Activated CD8-positive, alpha-beta T cell treated with anti-CD3 and anti-CD28 coated beads for 36 hours (primary cell): ENCODE measurements at regions not wholly inside any gene's neighbourhood (a gene's known extent, or its start where the extent isn't known, plus 50 kb on each side); places are given as distances from the start of the nearest gene placed in this dataset.

Source experiments
- ATAC-seq: fragments of 200-7000 bp; cut with Tn5 transposase; one replicate; pipeline ENCODE4 v1.10.0; 2021; ENCODE audit warnings: mild to moderate bottlenecking, moderate library complexity
- CTCF ChIA-PET: fragments of 350-600 bp; sonication (Branson Sonifier 250); formaldehyde crosslinking; loops from one replicate; lab custom pipeline; 2021; ENCODE audit warnings: antibody characterized with exemption; lab: Charles Lee
- POLR2A ChIA-PET: fragments of 350-600 bp; sonication (Branson Sonifier 250); formaldehyde crosslinking; loops from one replicate; lab custom pipeline; 2021; ENCODE audit warnings: antibody characterized with exemption; lab: Charles Lee
- DNase-seq: peaks from one replicate; pipeline ENCODE4 v3.0.0-alpha.2; 2020
- H3K27ac Mint-ChIP-seq: one replicate; pipeline ENCODE4 v1.8.0; 2021; ENCODE audit warnings: mild to moderate bottlenecking, mixed read lengths
- H3K27me3 Mint-ChIP-seq: one replicate; pipeline ENCODE4 v1.8.0; 2021; ENCODE audit warnings: mixed read lengths
- H3K36me3 Mint-ChIP-seq: one replicate; pipeline ENCODE4 v1.8.0; 2021; ENCODE audit warnings: low read depth, mixed read lengths
- H3K4me1 Mint-ChIP-seq: one replicate; pipeline ENCODE4 v1.8.0; 2021; ENCODE audit warnings: low read depth, mixed read lengths
- H3K4me3 Mint-ChIP-seq: one replicate; pipeline ENCODE4 v1.8.0; 2021; ENCODE audit warnings: mild to moderate bottlenecking, moderate library complexity, mixed read lengths
- H3K9me3 Mint-ChIP-seq: one replicate; pipeline ENCODE4 v1.8.0; 2021; ENCODE audit warnings: mixed read lengths
- CTCF ChIP-seq: fragments of 200-600 bp; IDR thresholded peaks from one replicate; pipeline ENCODE4 v1.8.0; 2022; ENCODE audit warnings: antibody characterized with exemption, mild to moderate bottlenecking
- intact Hi-C: fragments of 100-400 bp; cut with micrococcal nuclease; formaldehyde crosslinking; loops from one replicate; pipeline ENCODE4 v1.10.0; 2022

GRCh38 chr12:105723494-105723893 is 393.0 kb downstream of the C12orf75 start:
- H3K27me3 Mint-ChIP-seq: peaks cover 6% of the 10 kb centered on the region
- H3K9me3 Mint-ChIP-seq: peaks cover 1% of the 10 kb centered on the region
- DNase-seq (no peak), ATAC-seq (no peak)
- H3K36me3 Mint-ChIP-seq: no peaks in the 10 kb centered on the region
- no peak overlapping the region for H3K27ac Mint-ChIP-seq
- CTCF ChIA-PET: no interaction called here
- no peak overlapping the region for H3K4me3 Mint-ChIP-seq
- POLR2A ChIA-PET: no interaction called here
- no peak for TF ChIP-seq CTCF
- H3K4me1 Mint-ChIP-seq: peaks cover 4% of the 10 kb centered on the region
- intact Hi-C loops: no loop called here

- intact Hi-C loops: no loop called here
- Mint-ChIP-seq H3K9me3 (no peaks in the 10 kb centered on the region), H3K27ac (no peak overlapping the region), H3K4me1 (peaks cover 4% of the 10 kb centered on the region), H3K4me3 (no peak overlapping the region), H3K36me3 (no peaks in the 10 kb centered on the region), H3K27me3 (peaks cover 6% of the 10 kb centered on the region)
- TF ChIP-seq CTCF: no peak
- CTCF ChIA-PET: no interaction called here
- DNase-seq (no peak), ATAC-seq (no peak)
- POLR2A ChIA-PET: no interaction called here
These were observed 394.1 kb downstream of the C12orf75 start for GRCh38 chr12:105724641-105725040.

GRCh38 chr12:105725054-105725453 is 394.6 kb downstream of the C12orf75 start:
- no peak for ATAC-seq

GRCh38 chr12:105729181-105729771 is 398.8 kb downstream of the C12orf75 start:
- ATAC-seq: no peak
- Mint-ChIP-seq H3K36me3 (no peaks in the 10 kb centered on the region), H3K4me3 (no peak overlapping the region), H3K27me3 (peaks cover 7% of the 10 kb centered on the region), H3K4me1 (no peaks in the 10 kb centered on the region), H3K9me3 (no peaks in the 10 kb centered on the region), H3K27ac (no peak overlapping the region)
- DNase-seq: no peak
- intact Hi-C loops: no loop called here
- CTCF ChIA-PET: interaction anchor here (0.6 kb wide), 1 partner anchor 24 kb away, joined by 3 read pairs; no protein-coding TSS in a partner anchor
- TF ChIP-seq CTCF: no peak
- POLR2A ChIA-PET: no interaction called here

More at GRCh38 chr12:105725054-105725453, 394.6 kb downstream of the C12orf75 start:
- no peak overlapping the region for H3K4me3 Mint-ChIP-seq
- ChIA-PET POLR2A (no interaction called here), CTCF (no interaction called here)
- no peaks in the 10 kb centered on the region for H3K36me3 Mint-ChIP-seq
- no peak overlapping the region for H3K27ac Mint-ChIP-seq
- H3K4me1 Mint-ChIP-seq: peaks cover 4% of the 10 kb centered on the region
- H3K27me3 Mint-ChIP-seq: peaks cover 6% of the 10 kb centered on the region
- TF ChIP-seq CTCF: no peak
- intact Hi-C loops: no loop called here
- no peak for DNase-seq
- no peaks in the 10 kb centered on the region for H3K9me3 Mint-ChIP-seq

- Mint-ChIP-seq H3K27me3 (peaks cover 5% of the 10 kb centered on the region), H3K4me3 (no peak overlapping the region), H3K4me1 (no peaks in the 10 kb centered on the region), H3K9me3 (no peaks in the 10 kb centered on the region), H3K27ac (no peak overlapping the region), H3K36me3 (no peaks in the 10 kb centered on the region)
- ATAC-seq (no peak), DNase-seq (no peak)
- TF ChIP-seq CTCF: no peak
- intact Hi-C loops: no loop called here
- POLR2A ChIA-PET: no interaction called here
- CTCF ChIA-PET: interaction anchor here (1.3 kb wide), 1 partner anchor 25 kb away, joined by 3 read pairs; no protein-coding TSS in a partner anchor
These were observed 399.4 kb downstream of the C12orf75 start for GRCh38 chr12:105729926-105730325.
